ENCODE measurements at regions not wholly inside any gene's neighbourhood (a gene's known extent, or its start where the extent isn't known, plus 50 kb on each side); places are given as distances from the start of the nearest gene placed in this dataset.

DNA sequence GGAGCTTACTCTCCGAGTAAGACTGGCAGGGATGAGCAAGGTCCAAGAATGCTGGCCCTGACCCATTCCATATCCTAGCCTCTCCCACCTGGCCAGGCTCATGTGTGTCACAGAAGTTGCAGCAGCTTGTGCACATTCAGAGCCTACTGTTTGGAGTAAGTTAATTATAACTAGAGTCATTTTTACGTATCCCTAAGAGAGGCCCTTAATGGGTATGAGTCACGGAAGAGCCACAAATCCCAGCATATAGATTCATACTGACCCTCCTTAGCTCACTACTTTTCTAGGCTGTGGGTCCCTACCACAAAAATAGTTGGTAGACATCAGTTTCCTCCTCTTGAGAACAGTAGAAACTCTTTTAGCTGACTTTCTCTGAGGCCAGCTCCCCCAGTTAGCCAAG is 118.3 kb upstream of the FRG1 start:
- TF ChIP-seq, protein P1, sequence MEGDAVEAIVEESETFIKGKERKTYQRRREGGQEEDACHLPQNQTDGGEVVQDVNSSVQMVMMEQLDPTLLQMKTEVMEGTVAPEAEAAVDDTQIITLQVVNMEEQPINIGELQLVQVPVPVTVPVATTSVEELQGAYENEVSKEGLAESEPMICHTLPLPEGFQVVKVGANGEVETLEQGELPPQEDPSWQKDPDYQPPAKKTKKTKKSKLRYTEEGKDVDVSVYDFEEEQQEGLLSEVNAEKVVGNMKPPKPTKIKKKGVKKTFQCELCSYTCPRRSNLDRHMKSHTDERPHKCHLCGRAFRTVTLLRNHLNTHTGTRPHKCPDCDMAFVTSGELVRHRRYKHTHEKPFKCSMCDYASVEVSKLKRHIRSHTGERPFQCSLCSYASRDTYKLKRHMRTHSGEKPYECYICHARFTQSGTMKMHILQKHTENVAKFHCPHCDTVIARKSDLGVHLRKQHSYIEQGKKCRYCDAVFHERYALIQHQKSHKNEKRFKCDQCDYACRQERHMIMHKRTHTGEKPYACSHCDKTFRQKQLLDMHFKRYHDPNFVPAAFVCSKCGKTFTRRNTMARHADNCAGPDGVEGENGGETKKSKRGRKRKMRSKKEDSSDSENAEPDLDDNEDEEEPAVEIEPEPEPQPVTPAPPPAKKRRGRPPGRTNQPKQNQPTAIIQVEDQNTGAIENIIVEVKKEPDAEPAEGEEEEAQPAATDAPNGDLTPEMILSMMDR (IDR thresholded peaks at IDR 0.05; ENCODE audit: unreplicated experiment) = no peak
- H3K27ac Mint-ChIP-seq = no peak overlapping the region
- H3K27me3 Mint-ChIP-seq (ENCODE audit: low read depth) = no peaks in the 10 kb centered on the region
- DNase-seq (ENCODE audit: low spot score in 2 of 2, unreplicated experiment in 2 of 2) = no peak
- H3K4me3 Mint-ChIP-seq = no peak overlapping the region
- H3K9me3 Mint-ChIP-seq = peaks cover 48% of the 10 kb centered on the region
- H3K4me1 Mint-ChIP-seq = no peaks in the 10 kb centered on the region
- H3K36me3 Mint-ChIP-seq = no peaks in the 10 kb centered on the region

DNA sequence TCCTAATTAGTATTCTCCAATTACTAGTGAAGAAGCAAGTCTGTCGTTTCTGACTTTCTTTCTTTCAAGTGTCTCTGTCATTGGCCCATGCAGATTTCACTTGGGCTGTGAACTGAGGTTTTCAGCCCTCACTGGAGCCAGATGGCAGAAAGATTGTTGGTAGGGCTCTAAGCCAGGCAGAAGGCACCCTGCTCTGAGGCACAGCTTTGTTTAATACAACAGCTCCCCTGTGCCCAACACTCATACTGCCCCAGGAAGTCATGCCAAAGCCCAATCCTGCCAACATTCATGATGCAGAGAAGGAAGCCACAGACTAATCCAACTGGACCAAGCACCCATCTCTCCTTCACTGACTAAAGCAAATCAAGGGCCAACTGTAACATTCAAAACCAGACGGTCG is 117.1 kb upstream of the FRG1 start:
- Mint-ChIP-seq H3K4me3 (no peak overlapping the region), H3K9me3 (peaks cover 52% of the 10 kb centered on the region), H3K27ac (no peak overlapping the region), H3K36me3 (no peaks in the 10 kb centered on the region), H3K4me1 (no peaks in the 10 kb centered on the region), H3K27me3 (ENCODE audit: low read depth) (no peaks in the 10 kb centered on the region)
- DNase-seq (ENCODE audit: low spot score in 2 of 2, unreplicated experiment in 2 of 2) = no peak
- TF ChIP-seq, protein P1 (IDR thresholded peaks at IDR 0.05; ENCODE audit: unreplicated experiment) = no peak

DNA sequence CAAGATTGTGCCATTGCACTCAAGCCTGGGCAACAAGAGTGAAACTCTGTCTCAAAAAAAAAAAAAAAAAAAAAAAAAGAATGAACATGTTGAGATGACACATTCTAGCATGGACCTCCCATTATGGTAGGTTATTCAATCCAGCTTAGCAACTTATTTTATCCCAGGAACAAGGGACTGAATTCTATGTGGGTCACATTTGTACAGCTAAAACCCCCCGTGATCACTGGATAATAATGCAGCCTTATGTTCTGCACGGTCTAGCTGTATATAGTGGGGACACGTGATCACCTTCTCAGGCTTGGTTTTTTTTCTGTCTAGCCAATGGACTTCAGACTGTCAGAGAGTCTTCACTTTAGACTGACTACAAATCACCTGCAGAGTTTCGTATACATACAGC is 115.2 kb upstream of the FRG1 start:
- no peak for DNase-seq (ENCODE audit: low spot score in 2 of 2, unreplicated experiment in 2 of 2)
- H3K27me3 Mint-ChIP-seq (ENCODE audit: low read depth) = no peaks in the 10 kb centered on the region
- no peaks in the 10 kb centered on the region for H3K36me3 Mint-ChIP-seq
- H3K4me3 Mint-ChIP-seq = no peak overlapping the region
- no peaks in the 10 kb centered on the region for H3K4me1 Mint-ChIP-seq
- no peak overlapping the region for H3K27ac Mint-ChIP-seq
- peaks cover 68% of the 10 kb centered on the region for H3K9me3 Mint-ChIP-seq
- TF ChIP-seq, protein P1 (IDR thresholded peaks at IDR 0.05; ENCODE audit: unreplicated experiment) = no peak

DNA sequence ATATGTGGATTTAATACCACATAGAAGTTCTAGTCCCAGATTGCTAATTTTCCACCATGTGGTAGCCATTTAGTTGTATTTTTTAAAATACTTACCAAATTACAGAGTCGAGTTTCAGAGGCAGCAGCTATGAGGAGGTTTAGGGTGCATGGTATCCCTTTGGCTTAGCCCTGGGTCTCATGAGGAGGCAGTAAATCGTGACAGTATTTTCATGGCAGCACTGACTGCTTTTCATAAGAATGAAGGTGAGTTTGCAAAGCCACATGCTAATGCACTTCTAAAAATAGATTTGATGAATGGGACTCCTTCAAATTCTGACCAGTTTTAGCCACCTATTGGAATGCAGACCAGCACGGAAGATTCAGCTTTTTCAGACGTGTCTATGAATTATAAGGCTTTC is 114.0 kb upstream of the FRG1 start:
- no peaks in the 10 kb centered on the region for H3K4me1 Mint-ChIP-seq
- H3K27me3 Mint-ChIP-seq (ENCODE audit: low read depth) = no peaks in the 10 kb centered on the region
- H3K27ac Mint-ChIP-seq = no peak overlapping the region
- TF ChIP-seq, protein P1 (IDR thresholded peaks at IDR 0.05; ENCODE audit: unreplicated experiment) = no peak
- no peaks in the 10 kb centered on the region for H3K36me3 Mint-ChIP-seq
- no peak for DNase-seq (ENCODE audit: low spot score in 2 of 2, unreplicated experiment in 2 of 2)
- H3K9me3 Mint-ChIP-seq = peaks cover 64% of the 10 kb centered on the region
- no peak overlapping the region for H3K4me3 Mint-ChIP-seq

DNA sequence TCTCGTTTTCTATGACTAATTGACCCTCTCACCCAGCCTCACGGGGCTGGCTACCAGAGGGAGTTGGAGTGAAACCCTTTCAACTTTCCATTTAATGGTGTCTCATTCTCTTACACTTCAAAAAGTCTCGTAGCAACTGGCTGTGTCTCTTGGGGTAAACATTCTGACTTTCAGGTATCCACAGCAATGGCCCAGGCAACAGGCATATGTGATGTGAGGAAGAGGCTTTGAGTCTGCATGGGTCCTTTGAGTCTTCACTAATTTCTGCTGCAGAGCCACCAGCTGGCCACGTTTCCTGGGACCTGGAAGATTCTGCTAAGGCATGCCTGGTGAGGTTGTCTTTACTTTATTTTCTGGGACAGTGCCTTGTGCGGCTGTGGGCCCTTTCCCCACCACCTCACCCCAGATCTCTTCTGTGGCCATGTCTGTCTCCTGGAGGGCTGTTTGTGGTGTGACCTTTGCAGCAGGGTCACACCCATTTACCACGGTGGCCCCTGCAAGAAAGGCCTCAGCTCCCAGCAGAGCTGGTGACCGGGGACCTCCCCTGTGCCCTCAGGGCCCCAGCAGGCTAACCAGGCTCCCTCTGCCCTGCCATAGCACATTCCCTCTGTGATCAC is 112.5 kb upstream of the FRG1 start:
- Mint-ChIP-seq H3K9me3 (peaks cover 67% of the 10 kb centered on the region), H3K4me1 (no peaks in the 10 kb centered on the region), H3K27me3 (ENCODE audit: low read depth) (no peaks in the 10 kb centered on the region), H3K4me3 (no peak overlapping the region), H3K36me3 (no peaks in the 10 kb centered on the region), H3K27ac (no peak overlapping the region)
- no peak for DNase-seq (ENCODE audit: low spot score in 2 of 2, unreplicated experiment in 2 of 2)
- TF ChIP-seq, protein P1 (IDR thresholded peaks at IDR 0.05; ENCODE audit: unreplicated experiment) = no peak

DNA sequence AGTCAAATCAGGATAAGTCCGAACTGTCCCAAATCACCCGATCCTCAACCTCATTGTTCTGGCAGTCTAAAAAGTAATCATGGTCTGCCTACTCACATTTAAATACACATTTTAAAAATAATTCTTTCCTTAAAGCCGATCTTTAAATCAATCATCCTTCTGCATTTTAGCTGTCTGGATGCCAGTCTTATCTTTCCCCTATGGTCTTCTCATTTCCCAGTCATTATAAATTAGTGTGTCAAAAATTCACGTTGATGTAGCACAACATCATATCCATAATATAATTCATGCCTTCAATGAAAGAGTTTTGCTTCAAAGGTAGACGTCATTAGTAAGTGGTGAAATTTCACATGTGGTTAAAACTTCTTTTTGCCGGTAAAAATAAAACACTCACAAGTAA is 108.1 kb upstream of the FRG1 start:
- no peak overlapping the region for H3K27ac Mint-ChIP-seq

More for the DNA sequence above, 108.1 kb upstream of the FRG1 start:
- H3K36me3 Mint-ChIP-seq = no peaks in the 10 kb centered on the region
- TF ChIP-seq, protein P1 (IDR thresholded peaks at IDR 0.05; ENCODE audit: unreplicated experiment) = no peak
- DNase-seq (ENCODE audit: low spot score in 2 of 2, unreplicated experiment in 2 of 2) = no peak
- peaks cover 69% of the 10 kb centered on the region for H3K9me3 Mint-ChIP-seq
- no peaks in the 10 kb centered on the region for H3K27me3 Mint-ChIP-seq (ENCODE audit: low read depth)
- no peaks in the 10 kb centered on the region for H3K4me1 Mint-ChIP-seq
- no peak overlapping the region for H3K4me3 Mint-ChIP-seq
